ENCODE measurements at regions not wholly inside any gene's neighbourhood (a gene's known extent, or its start where the extent isn't known, plus 50 kb on each side); places are given as distances from the start of the nearest gene placed in this dataset.

GRCh38 chr5:125847561-125847960 is 575.6 kb upstream of the GRAMD2B start:
- no TSS peak for BruUV-seq (replicated peaks)
- ATAC-seq: no peak
- no peaks in the 10 kb centered on the region; the same call in 1 of the 2 replicates for H3K9me3 ChIP-seq (ENCODE audit: low read length)
- TF ChIP-seq BCL6 (CRISPR knock-in tag; IDR thresholded peaks at IDR 0.05) (no peak), KDM5A (IDR thresholded peaks at IDR 0.05; ENCODE audit: borderline replicate concordance, low read length) (no peak), CHD4 (IDR thresholded peaks at IDR 0.05; ENCODE audit: borderline replicate concordance, low read length) (no peak), SRSF4 (IDR thresholded peaks at IDR 0.05; ENCODE audit: low read depth, low read length, poor library complexity, severe bottlenecking) (no peak), ZNF333 (CRISPR knock-in tag; IDR thresholded peaks at IDR 0.05; ENCODE audit: borderline replicate concordance) (no peak), SATB2 (CRISPR knock-in tag; IDR thresholded peaks at IDR 0.05) (no peak), ZBTB20 (CRISPR knock-in tag; IDR thresholded peaks at IDR 0.05; ENCODE audit: borderline replicate concordance, low read depth) (no peak), SMAD9 (CRISPR knock-in tag; IDR thresholded peaks at IDR 0.05) (no peak), KAT2B (IDR thresholded peaks at IDR 0.05; ENCODE audit: borderline replicate concordance, low read depth, low read length) (no peak), KMT2B (CRISPR knock-in tag; IDR thresholded peaks at IDR 0.05) (no peak), TMF1 (CRISPR knock-in tag; IDR thresholded peaks at IDR 0.05; ENCODE audit: low read depth) (no peak), NR3C1 (CRISPR knock-in tag; IDR thresholded peaks at IDR 0.05) (no peak), LBX2 (CRISPR knock-in tag; IDR thresholded peaks at IDR 0.05; ENCODE audit: borderline replicate concordance) (no peak), ZBTB4 (CRISPR knock-in tag; IDR thresholded peaks at IDR 0.05; ENCODE audit: borderline replicate concordance) (no peak)
- TF ChIP-seq, protein P1, sequence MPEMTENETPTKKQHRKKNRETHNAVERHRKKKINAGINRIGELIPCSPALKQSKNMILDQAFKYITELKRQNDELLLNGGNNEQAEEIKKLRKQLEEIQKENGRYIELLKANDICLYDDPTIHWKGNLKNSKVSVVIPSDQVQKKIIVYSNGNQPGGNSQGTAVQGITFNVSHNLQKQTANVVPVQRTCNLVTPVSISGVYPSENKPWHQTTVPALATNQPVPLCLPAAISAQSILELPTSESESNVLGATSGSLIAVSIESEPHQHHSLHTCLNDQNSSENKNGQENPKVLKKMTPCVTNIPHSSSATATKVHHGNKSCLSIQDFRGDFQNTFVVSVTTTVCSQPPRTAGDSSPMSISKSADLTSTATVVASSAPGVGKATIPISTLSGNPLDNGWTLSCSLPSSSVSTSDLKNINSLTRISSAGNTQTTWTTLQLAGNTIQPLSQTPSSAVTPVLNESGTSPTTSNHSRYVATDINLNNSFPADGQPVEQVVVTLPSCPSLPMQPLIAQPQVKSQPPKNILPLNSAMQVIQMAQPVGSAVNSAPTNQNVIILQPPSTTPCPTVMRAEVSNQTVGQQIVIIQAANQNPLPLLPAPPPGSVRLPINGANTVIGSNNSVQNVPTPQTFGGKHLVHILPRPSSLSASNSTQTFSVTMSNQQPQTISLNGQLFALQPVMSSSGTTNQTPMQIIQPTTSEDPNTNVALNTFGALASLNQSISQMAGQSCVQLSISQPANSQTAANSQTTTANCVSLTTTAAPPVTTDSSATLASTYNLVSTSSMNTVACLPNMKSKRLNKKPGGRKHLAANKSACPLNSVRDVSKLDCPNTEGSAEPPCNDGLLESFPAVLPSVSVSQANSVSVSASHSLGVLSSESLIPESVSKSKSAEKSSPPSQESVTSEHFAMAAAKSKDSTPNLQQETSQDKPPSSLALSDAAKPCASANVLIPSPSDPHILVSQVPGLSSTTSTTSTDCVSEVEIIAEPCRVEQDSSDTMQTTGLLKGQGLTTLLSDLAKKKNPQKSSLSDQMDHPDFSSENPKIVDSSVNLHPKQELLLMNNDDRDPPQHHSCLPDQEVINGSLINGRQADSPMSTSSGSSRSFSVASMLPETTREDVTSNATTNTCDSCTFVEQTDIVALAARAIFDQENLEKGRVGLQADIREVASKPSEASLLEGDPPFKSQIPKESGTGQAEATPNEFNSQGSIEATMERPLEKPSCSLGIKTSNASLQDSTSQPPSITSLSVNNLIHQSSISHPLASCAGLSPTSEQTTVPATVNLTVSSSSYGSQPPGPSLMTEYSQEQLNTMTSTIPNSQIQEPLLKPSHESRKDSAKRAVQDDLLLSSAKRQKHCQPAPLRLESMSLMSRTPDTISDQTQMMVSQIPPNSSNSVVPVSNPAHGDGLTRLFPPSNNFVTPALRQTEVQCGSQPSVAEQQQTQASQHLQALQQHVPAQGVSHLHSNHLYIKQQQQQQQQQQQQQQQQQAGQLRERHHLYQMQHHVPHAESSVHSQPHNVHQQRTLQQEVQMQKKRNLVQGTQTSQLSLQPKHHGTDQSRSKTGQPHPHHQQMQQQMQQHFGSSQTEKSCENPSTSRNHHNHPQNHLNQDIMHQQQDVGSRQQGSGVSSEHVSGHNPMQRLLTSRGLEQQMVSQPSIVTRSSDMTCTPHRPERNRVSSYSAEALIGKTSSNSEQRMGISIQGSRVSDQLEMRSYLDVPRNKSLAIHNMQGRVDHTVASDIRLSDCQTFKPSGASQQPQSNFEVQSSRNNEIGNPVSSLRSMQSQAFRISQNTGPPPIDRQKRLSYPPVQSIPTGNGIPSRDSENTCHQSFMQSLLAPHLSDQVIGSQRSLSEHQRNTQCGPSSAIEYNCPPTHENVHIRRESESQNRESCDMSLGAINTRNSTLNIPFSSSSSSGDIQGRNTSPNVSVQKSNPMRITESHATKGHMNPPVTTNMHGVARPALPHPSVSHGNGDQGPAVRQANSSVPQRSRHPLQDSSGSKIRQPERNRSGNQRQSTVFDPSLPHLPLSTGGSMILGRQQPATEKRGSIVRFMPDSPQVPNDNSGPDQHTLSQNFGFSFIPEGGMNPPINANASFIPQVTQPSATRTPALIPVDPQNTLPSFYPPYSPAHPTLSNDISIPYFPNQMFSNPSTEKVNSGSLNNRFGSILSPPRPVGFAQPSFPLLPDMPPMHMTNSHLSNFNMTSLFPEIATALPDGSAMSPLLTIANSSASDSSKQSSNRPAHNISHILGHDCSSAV (CRISPR knock-in tag; IDR thresholded peaks at IDR 0.05; ENCODE audit: borderline replicate concordance): no peak

More at GRCh38 chr5:125847561-125847960, 575.6 kb upstream of the GRAMD2B start:
- H3K4me3 ChIP-seq (replicated peaks in 1 of 3; ENCODE audit: insufficient read depth in 1 of 3, low read depth in 2 of 3, low read length in 3 of 3): no peak overlapping the region
- no peaks in the 10 kb centered on the region for H3K27me3 ChIP-seq (ENCODE audit: control insufficient read depth in 1 of 2, insufficient read depth in 2 of 2, low read length in 2 of 2)
- DNase-seq (ENCODE audit: low spot score): no peak
- WGBS (ENCODE audit: low lambda C conversion rate): 0% methylated on average over 2 of the region's 2 CpGs
- intact Hi-C loops (cut with micrococcal nuclease; ENCODE audit: unreplicated experiment) (no loop called here), in situ Hi-C loops (cut with HindIII; ENCODE audit: extremely low pct_ligation_motif_present, low pct_unique_long_range_greater_than_20kb) (no loop called here)
- no peak overlapping the region for H2AFZ ChIP-seq (ENCODE audit: low read length)
- H3K36me3 ChIP-seq (replicated peaks in 1 of 2; ENCODE audit: control insufficient read depth in 1 of 2, insufficient read depth in 2 of 2, low read length in 2 of 2): no peaks in the 10 kb centered on the region
- no peak for FAIRE-seq
- no peak overlapping the region for H3K27ac ChIP-seq (ENCODE audit: extremely low read length, insufficient read depth, low read length)
- CTCF ChIA-PET (ENCODE audit: low intra/inter-chr PET ratio, low total read pairs): no interaction called here
- no peak overlapping the region for H3K4me2 ChIP-seq (ENCODE audit: low read depth, low read length)
- no peaks in the 10 kb centered on the region for H3K79me2 ChIP-seq (ENCODE audit: insufficient read depth, low read length)
- POLR2A ChIA-PET: no interaction called here
- no peaks in the 10 kb centered on the region for H3K4me1 ChIP-seq (ENCODE audit: insufficient read depth, low read length)
- no peaks in the 10 kb centered on the region for H4K20me1 ChIP-seq (ENCODE audit: insufficient read depth, low read length)
- H3K9ac ChIP-seq (ENCODE audit: insufficient read depth, low read depth, low read length): no peak overlapping the region

Measured in HepG2 (cell line).